ENCODE measurements at regions not wholly inside any gene's neighbourhood (a gene's known extent, or its start where the extent isn't known, plus 50 kb on each side); places are given as distances from the start of the nearest gene placed in this dataset.

GRCh38 chr3:177924261-177924660, 612.0 kb upstream of the KCNMB2 start:
- TF ChIP-seq, protein P1, sequence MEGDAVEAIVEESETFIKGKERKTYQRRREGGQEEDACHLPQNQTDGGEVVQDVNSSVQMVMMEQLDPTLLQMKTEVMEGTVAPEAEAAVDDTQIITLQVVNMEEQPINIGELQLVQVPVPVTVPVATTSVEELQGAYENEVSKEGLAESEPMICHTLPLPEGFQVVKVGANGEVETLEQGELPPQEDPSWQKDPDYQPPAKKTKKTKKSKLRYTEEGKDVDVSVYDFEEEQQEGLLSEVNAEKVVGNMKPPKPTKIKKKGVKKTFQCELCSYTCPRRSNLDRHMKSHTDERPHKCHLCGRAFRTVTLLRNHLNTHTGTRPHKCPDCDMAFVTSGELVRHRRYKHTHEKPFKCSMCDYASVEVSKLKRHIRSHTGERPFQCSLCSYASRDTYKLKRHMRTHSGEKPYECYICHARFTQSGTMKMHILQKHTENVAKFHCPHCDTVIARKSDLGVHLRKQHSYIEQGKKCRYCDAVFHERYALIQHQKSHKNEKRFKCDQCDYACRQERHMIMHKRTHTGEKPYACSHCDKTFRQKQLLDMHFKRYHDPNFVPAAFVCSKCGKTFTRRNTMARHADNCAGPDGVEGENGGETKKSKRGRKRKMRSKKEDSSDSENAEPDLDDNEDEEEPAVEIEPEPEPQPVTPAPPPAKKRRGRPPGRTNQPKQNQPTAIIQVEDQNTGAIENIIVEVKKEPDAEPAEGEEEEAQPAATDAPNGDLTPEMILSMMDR (IDR thresholded peaks at IDR 0.05), result no peak
- no peak for TF ChIP-seq POLR2A (IDR thresholded peaks at IDR 0.05)
